GM23338 (cell line): ENCODE measurements at regions not wholly inside any gene's neighbourhood (a gene's known extent, or its start where the extent isn't known, plus 50 kb on each side); places are given as distances from the start of the nearest gene placed in this dataset.

Experiments used
- ATAC-seq: fragments of 200-7000 bp; cut with Tn5 transposase; 3 replicates; pipeline ENCODE4 v1.9.1; 2020
- DNase-seq: peaks from one replicate; pipeline ENCODE4 v3.0.0-alpha.2; 2015; ENCODE audit warnings: low spot score
- H2AFZ ChIP-seq: fragments of 200-600 bp; sonication (generic); 2 replicates; pipeline ENCODE4 v1.8.0; 2016; ENCODE audit warnings: antibody characterized with exemption, mild to moderate bottlenecking, moderate library complexity
- H3F3A ChIP-seq: fragments of 200-600 bp; sonication (generic); replicated peaks from 2 replicates; pipeline ENCODE4 v1.8.0; 2017; ENCODE audit warnings: antibody characterized with exemption, mixed run types, low read depth
- H3K27ac ChIP-seq: fragments of 200-600 bp; sonication (generic); 2 replicates; pipeline ENCODE4 v1.6.1; 2016; ENCODE audit warnings: low read depth
- H3K27me3 ChIP-seq: fragments of 200-600 bp; sonication (generic); 2 replicates; pipeline ENCODE4 v1.8.0; 2016; ENCODE audit warnings: mild to moderate bottlenecking, mixed run types, moderate library complexity; ENCODE audit not compliant: insufficient read depth
- H3K36me3 ChIP-seq: fragments of 200-600 bp; sonication (generic); 2 replicates; pipeline ENCODE4 v1.8.0; 2016; ENCODE audit warnings: mild to moderate bottlenecking; ENCODE audit not compliant: insufficient read depth
- H3K4me1 ChIP-seq: fragments of 200-600 bp; sonication (generic); 2 replicates; pipeline ENCODE4 v1.8.0; 2016; ENCODE audit warnings: mild to moderate bottlenecking, moderate library complexity; ENCODE audit not compliant: insufficient read depth
- H3K4me2 ChIP-seq: fragments of 200-600 bp; sonication (generic); 2 replicates; pipeline ENCODE4 v1.7.1; 2017; ENCODE audit warnings: mixed run types
- H3K4me3 ChIP-seq: fragments of 200-600 bp; sonication (generic); 2 replicates; pipeline ENCODE4 v1.6.1; 2016; ENCODE audit warnings: mixed run types
- H3K79me2 ChIP-seq: fragments of 200-600 bp; sonication (generic); replicated peaks from 2 replicates; pipeline ENCODE4 v1.8.0; 2017; ENCODE audit warnings: mild to moderate bottlenecking; ENCODE audit not compliant: insufficient read depth
- H3K9me2 ChIP-seq: fragments of 200-600 bp; sonication (generic); 2 replicates; pipeline ENCODE4 v1.8.0; 2017; ENCODE audit not compliant: insufficient read depth
- H4K20me1 ChIP-seq: fragments of 200-600 bp; sonication (generic); replicated peaks from 2 replicates; pipeline ENCODE4 v1.8.0; 2017; ENCODE audit warnings: mild to moderate bottlenecking; ENCODE audit not compliant: insufficient read depth
- H3K27ac Mint-ChIP-seq: 2 replicates; pipeline ENCODE4 v1.8.0; 2020; ENCODE audit warnings: inconsistent platforms, mild to moderate bottlenecking, moderate library complexity, mixed read lengths
- H3K27me3 Mint-ChIP-seq: 3 replicates; pipeline ENCODE4 v1.8.0; 2022; ENCODE audit warnings: low read depth, mild to moderate bottlenecking, moderate library complexity, mixed read lengths, inconsistent platforms; ENCODE audit not compliant: insufficient read depth, poor library complexity
- H3K36me3 Mint-ChIP-seq: 3 replicates; pipeline ENCODE4 v1.8.0; 2021; ENCODE audit warnings: low read depth, mild to moderate bottlenecking, inconsistent platforms, moderate library complexity, mixed read lengths
- H3K4me1 Mint-ChIP-seq: 3 replicates; pipeline ENCODE4 v1.8.0; 2020; ENCODE audit warnings: mild to moderate bottlenecking, inconsistent platforms, mixed read lengths
- H3K4me3 Mint-ChIP-seq: 3 replicates; pipeline ENCODE4 v1.8.0; 2021; ENCODE audit warnings: moderate library complexity, mild to moderate bottlenecking, inconsistent platforms, mixed read lengths
- H3K9me3 Mint-ChIP-seq: 3 replicates; pipeline ENCODE4 v1.8.0; 2020; ENCODE audit warnings: moderate library complexity, mild to moderate bottlenecking, inconsistent platforms, mixed read lengths
- CREB1 ChIP-seq: fragments of 250-450 bp; sonication (Bioruptor Pico); IDR thresholded peaks from 2 replicates; pipeline ENCODE4 v1.5.0; 2020; ENCODE audit warnings: low read depth, mild to moderate bottlenecking, moderate library complexity
- CTCF ChIP-seq, 2 experiments: fragments of 200-600 bp in 1 of 2; sonication (generic) in 1 of 2; conservative IDR thresholded peaks; 2 replicates each; pipeline versions ENCODE4 v1.5.1 to v1.6.1; 2016 to 2017; ENCODE audit warnings: antibody characterized with exemption in 2 of 2, low read depth in 2 of 2, mild to moderate bottlenecking in 2 of 2, moderate library complexity in 1 of 2
- ETS1 ChIP-seq: IDR thresholded peaks from 2 replicates; pipeline ENCODE4 v1.6.1; 2016; ENCODE audit warnings: antibody characterized with exemption
- EZH2 ChIP-seq: fragments of 200-600 bp; sonication (generic); IDR thresholded peaks from one replicate; pipeline ENCODE4 v1.8.0; 2017; ENCODE audit warnings: antibody characterized with exemption, mild to moderate bottlenecking, low read depth; ENCODE audit not compliant: unreplicated experiment
- EZH2phosphoT487 ChIP-seq: fragments of 200-600 bp; sonication (generic); IDR thresholded peaks from one replicate; pipeline ENCODE4 v1.8.1; 2018; ENCODE audit warnings: antibody characterized with exemption; ENCODE audit not compliant: unreplicated experiment
- JUNB ChIP-seq: IDR thresholded peaks from one replicate; pipeline ENCODE4 v1.6.1; 2016; ENCODE audit warnings: antibody characterized with exemption; ENCODE audit not compliant: unreplicated experiment
- NANOG ChIP-seq: IDR thresholded peaks from 2 replicates; pipeline ENCODE4 v1.6.1; 2016; ENCODE audit warnings: antibody characterized with exemption, borderline replicate concordance
- POLR2AphosphoS5 ChIP-seq: IDR thresholded peaks from 2 replicates; pipeline ENCODE4 v1.6.1; 2016; ENCODE audit warnings: antibody characterized with exemption, low read depth
- REST ChIP-seq: IDR thresholded peaks from one replicate; pipeline ENCODE4 v1.6.1; 2018; ENCODE audit warnings: antibody characterized with exemption; ENCODE audit not compliant: unreplicated experiment
- STAT1 ChIP-seq: IDR thresholded peaks from one replicate; pipeline ENCODE4 v1.6.1; 2016; ENCODE audit warnings: antibody characterized with exemption; ENCODE audit not compliant: unreplicated experiment
- ZNF114 ChIP-seq: fragments of 250-450 bp; sonication (Bioruptor Pico); IDR thresholded peaks from 2 replicates; pipeline ENCODE4 v1.5.0; 2020; ENCODE audit warnings: mild to moderate bottlenecking, moderate library complexity
- ZNF331 ChIP-seq: fragments of 250-450 bp; sonication (Bioruptor Pico); IDR thresholded peaks from 2 replicates; pipeline ENCODE4 v1.5.0; 2020; ENCODE audit warnings: low read depth, mild to moderate bottlenecking, moderate library complexity
- ZNF462 ChIP-seq: fragments of 250-450 bp; sonication (Bioruptor Pico); IDR thresholded peaks from 2 replicates; pipeline ENCODE4 v1.5.0; 2020; ENCODE audit warnings: mild to moderate bottlenecking, moderate library complexity

- Histone ChIP-seq H3K4me1 (no peaks in the 10 kb centered on the region), H3K27ac (no peak overlapping the region), H4K20me1 (no peaks in the 10 kb centered on the region), H3F3A (no peaks in the 10 kb centered on the region), H3K4me2 (no peak overlapping the region), H3K27me3 (no peaks in the 10 kb centered on the region), H3K4me3 (no peak overlapping the region), H3K9me2 (no peaks in the 10 kb centered on the region), H3K79me2 (no peaks in the 10 kb centered on the region), H3K36me3 (no peaks in the 10 kb centered on the region), H2AFZ (peak overlapping the region; percentile 85)
- no peak overlapping the region for H3K27ac Mint-ChIP-seq
- H3K4me1 Mint-ChIP-seq, result 0 out of 3 replicates have a peak, but pooled peaks cover 2% of the 10 kb centered on the region
- ATAC-seq (no peak), DNase-seq (no peak)
- H3K36me3 Mint-ChIP-seq, result no peaks in the 10 kb centered on the region
- no peaks in the 10 kb centered on the region for H3K9me3 Mint-ChIP-seq
- H3K4me3 Mint-ChIP-seq, result no peak overlapping the region
- TF ChIP-seq JUNB (no peak), EZH2phosphoT487 (no peak), POLR2AphosphoS5 (no peak), STAT1 (no peak), ZNF114 (CRISPR knock-in tag) (no peak), NANOG (no peak), EZH2 (no peak), ETS1 (no peak), ZNF331 (no peak), REST (no peak), CTCF (conservative IDR thresholded peaks at IDR 0.05; ENCODE audit: low read depth in 2 of 2) (no peak), CREB1 (CRISPR knock-in tag) (no peak), ZNF462 (CRISPR knock-in tag) (no peak)
- no peaks in the 10 kb centered on the region for H3K27me3 Mint-ChIP-seq
These were observed 928.9 kb upstream of the CITED2 start for GRCh38 chr6:140303218-140303949.
